H1 (cell line): ENCODE measurements at regions not wholly inside any gene's neighbourhood (a gene's known extent, or its start where the extent isn't known, plus 50 kb on each side); places are given as distances from the start of the nearest gene placed in this dataset.

ENCODE experiments used
- CTCF ChIA-PET: fragments of 300-600 bp; sonication (Branson Sonifier 250); formaldehyde crosslinking; loops from one replicate; lab custom pipeline; 2021; ENCODE audit not compliant: partially characterized antibody; lab: Charles Lee
- POLR2A ChIA-PET: fragments of 300-600 bp; sonication (Branson Sonifier 250); formaldehyde crosslinking; loops from one replicate; lab custom pipeline; 2021; ENCODE audit warnings: inconsistent platforms; ENCODE audit not compliant: partially characterized antibody; lab: Charles Lee
- DNase-seq, 2 experiments: peaks; one replicate each; pipeline versions ENCODE4 v3.0.0 to v3.0.0-alpha.2; 2010 to 2022; ENCODE audit warnings: low spot score in 2 of 2, low read depth in 1 of 2, mixed read lengths in 1 of 2
- FAIRE-seq: peaks from 2 replicates; lab custom pipeline; 2011; peaks lifted over from hg19 to GRCh38; lab: Jason Lieb, UNC
- H2AFZ ChIP-seq: 2 replicates; pipeline ENCODE4 v1.8.1; 2012; ENCODE audit warnings: low read length, inconsistent platforms
- H2AK5ac ChIP-seq: 2 replicates; pipeline ENCODE4 v1.6.1; 2013; ENCODE audit warnings: low read depth, low read length
- H2BK120ac ChIP-seq: replicated peaks from 2 replicates; pipeline ENCODE3; 2013; ENCODE audit warnings: low read depth, low read length, inconsistent platforms
- H2BK12ac ChIP-seq: 2 replicates; pipeline ENCODE4 v1.6.1; 2013; ENCODE audit warnings: low read depth, low read length
- H2BK15ac ChIP-seq: 2 replicates; pipeline ENCODE4 v1.6.1; 2013; ENCODE audit warnings: low read length
- H2BK20ac ChIP-seq: 2 replicates; pipeline ENCODE4 v1.6.1; 2013; ENCODE audit warnings: low read length
- H2BK5ac ChIP-seq: 2 replicates; pipeline ENCODE4 v1.6.1; 2013; ENCODE audit warnings: low read depth, low read length
- H3K14ac ChIP-seq: 2 replicates; pipeline ENCODE4 v1.6.1; 2013; ENCODE audit warnings: inconsistent platforms; ENCODE audit not compliant: insufficient read length
- H3K18ac ChIP-seq: 2 replicates; pipeline ENCODE4 v1.6.1; 2013; ENCODE audit warnings: low read length; ENCODE audit errors: extremely low read depth
- H3K23ac ChIP-seq: 2 replicates; pipeline ENCODE4 v1.6.1; 2013; ENCODE audit warnings: inconsistent platforms; ENCODE audit not compliant: insufficient read length
- H3K23me2 ChIP-seq: 2 replicates; pipeline ENCODE4 v1.6.1; 2013; ENCODE audit warnings: low read depth, low read length
- H3K27ac ChIP-seq: 2 replicates; pipeline ENCODE4 v1.6.1; 2011; ENCODE audit warnings: low read depth, low read length, inconsistent platforms
- H3K27me3 ChIP-seq, 4 experiments: replicated peaks in 1 of 4; 1 replicate in 1 of 4; 2 replicates in 3 of 4; pipeline versions ENCODE4 v1.6.1 to v1.8.1; 2011 to 2013; ENCODE audit warnings: low read length in 3 of 4, mild to moderate bottlenecking in 3 of 4, inconsistent platforms in 2 of 4, mixed read lengths in 2 of 4, moderate library complexity in 1 of 4; ENCODE audit not compliant: control insufficient read depth in 3 of 4, insufficient read depth in 3 of 4; ENCODE audit errors: extremely low read depth in 1 of 4
- H3K36me3 ChIP-seq, 4 experiments: 2 replicates each; pipeline versions ENCODE4 v1.6.1 to v1.8.1; 2011 to 2013; ENCODE audit warnings: mild to moderate bottlenecking in 4 of 4, low read length in 3 of 4, moderate library complexity in 2 of 4, control low read depth in 1 of 4, inconsistent platforms in 1 of 4; ENCODE audit not compliant: insufficient read depth in 4 of 4, control insufficient read depth in 2 of 4
- H3K4ac ChIP-seq: replicated peaks from 2 replicates; pipeline ENCODE3; 2013; ENCODE audit warnings: low read length, low read depth, mixed read lengths, inconsistent platforms; ENCODE audit not compliant: insufficient read length
- H3K4me1 ChIP-seq, 4 experiments: replicated peaks in 1 of 4; 1 replicate in 1 of 4; 2 replicates in 3 of 4; pipeline versions ENCODE4 v1.6.1 to v1.8.1; 2011 to 2013; ENCODE audit warnings: low read length in 3 of 4, inconsistent platforms in 2 of 4, mixed read lengths in 1 of 4; ENCODE audit not compliant: insufficient read depth in 4 of 4, control insufficient read depth in 3 of 4
- H3K4me2 ChIP-seq, 2 experiments: 2 replicates each; pipeline versions ENCODE4 v1.6.1 to v1.8.1; 2011 to 2013; ENCODE audit warnings: low read depth in 2 of 2, low read length in 2 of 2, control low read depth in 1 of 2, inconsistent platforms in 1 of 2, mild to moderate bottlenecking in 1 of 2; ENCODE audit not compliant: insufficient read depth in 1 of 2
- H3K4me3 ChIP-seq, 4 experiments: fragments of 200-600, 300-600 bp in 1 of 4; sonication (generic), shearing (Covaris generic), sonication (Bioruptor Twin) in 1 of 4; 2 replicates each; pipeline versions ENCODE4 v1.5.1 to v1.8.1; 2011 to 2016; ENCODE audit warnings: low read length in 4 of 4, low read depth in 3 of 4, control low read depth in 2 of 4, inconsistent platforms in 2 of 4, mild to moderate bottlenecking in 2 of 4, mixed read lengths in 1 of 4, moderate library complexity in 1 of 4; ENCODE audit not compliant: insufficient read depth in 2 of 4; ENCODE audit errors: extremely low read depth in 1 of 4
- H3K56ac ChIP-seq: replicated peaks from 2 replicates; pipeline ENCODE3; 2013; ENCODE audit warnings: low read depth, mild to moderate bottlenecking, mixed read lengths, low read length, inconsistent platforms; ENCODE audit not compliant: insufficient read length
- H3K79me1 ChIP-seq: 2 replicates; pipeline ENCODE4 v1.6.1; 2013; ENCODE audit warnings: low read depth, low read length, control low read depth
- H3K79me2 ChIP-seq, 2 experiments: 2 replicates each; pipeline versions ENCODE4 v1.6.1 to v1.8.1; 2012 to 2013; ENCODE audit warnings: low read length in 2 of 2, mild to moderate bottlenecking in 2 of 2, inconsistent platforms in 1 of 2; ENCODE audit not compliant: insufficient read depth in 2 of 2, control insufficient read depth in 1 of 2
- H3K9ac ChIP-seq, 4 experiments: replicated peaks in 1 of 4; 1 replicate in 1 of 4; 2 replicates in 3 of 4; pipeline versions ENCODE4 v1.6.1 to v1.8.1; 2011 to 2013; ENCODE audit warnings: low read depth in 3 of 4, low read length in 3 of 4, control low read depth in 2 of 4, mild to moderate bottlenecking in 2 of 4, moderate library complexity in 2 of 4, inconsistent platforms in 1 of 4; ENCODE audit errors: extremely low read depth in 1 of 4
- H3K9me3 ChIP-seq, 2 experiments: 2 replicates each; pipeline versions ENCODE4 v1.6.1 to v1.8.1; 2012 to 2013; ENCODE audit warnings: mild to moderate bottlenecking in 2 of 2, moderate library complexity in 2 of 2, control low read depth in 1 of 2, inconsistent platforms in 1 of 2, low read depth in 1 of 2, low read length in 1 of 2, mixed read lengths in 1 of 2; ENCODE audit not compliant: insufficient read depth in 2 of 2
- H4K20me1 ChIP-seq, 2 experiments: replicated peaks in 1 of 2; 2 replicates each; pipeline versions ENCODE3 to v1.8.1; 2011 to 2013; ENCODE audit warnings: inconsistent platforms in 2 of 2, low read length in 2 of 2, mild to moderate bottlenecking in 1 of 2; ENCODE audit not compliant: insufficient read depth in 2 of 2, control insufficient read depth in 1 of 2
- H4K5ac ChIP-seq: 2 replicates; pipeline ENCODE4 v1.6.1; 2013; ENCODE audit warnings: low read length, low read depth, mixed read lengths, inconsistent platforms; ENCODE audit not compliant: insufficient read length
- H4K8ac ChIP-seq: 2 replicates; pipeline ENCODE4 v1.8.0; 2013; ENCODE audit warnings: mild to moderate bottlenecking, moderate library complexity, low read length, inconsistent platforms; ENCODE audit not compliant: insufficient read depth; ENCODE audit errors: extremely low read depth
- H4K91ac ChIP-seq: replicated peaks from 2 replicates; pipeline ENCODE3; 2013; ENCODE audit warnings: low read length, mixed read lengths, inconsistent platforms; ENCODE audit not compliant: insufficient read length
- ATF3 ChIP-seq: IDR thresholded peaks from 2 replicates; pipeline ENCODE4 v1.6.1; 2011; ENCODE audit warnings: low read depth, mild to moderate bottlenecking, low read length; ENCODE audit not compliant: insufficient read depth
- BRCA1 ChIP-seq: IDR thresholded peaks from 2 replicates; pipeline ENCODE4 v1.6.1; 2012; ENCODE audit warnings: low read depth, low read length, improper control_type of control experiment
- CREB1 ChIP-seq: IDR thresholded peaks from 2 replicates; pipeline ENCODE4 v1.6.1; 2012; ENCODE audit warnings: inconsistent platforms
- CTCF ChIP-seq, 3 experiments: IDR thresholded peaks; 1 replicate in 2 of 3; 2 replicates in 1 of 3; pipeline versions ENCODE4 v1.5.1 to v1.6.1; 2011; ENCODE audit warnings: low read length in 3 of 3, mild to moderate bottlenecking in 3 of 3, inconsistent platforms in 2 of 3, low read depth in 1 of 3, moderate library complexity in 1 of 3; ENCODE audit not compliant: insufficient read depth in 1 of 3; ENCODE audit errors: control extremely low read depth in 1 of 3
- EZH2 ChIP-seq: fragments of 200-600 bp; sonication (generic); IDR thresholded peaks from 2 replicates; pipeline ENCODE4 v1.7.1; 2012; ENCODE audit warnings: low read depth, mild to moderate bottlenecking, moderate library complexity, low read length, inconsistent platforms; ENCODE audit not compliant: severe bottlenecking
- GTF2F1 ChIP-seq: IDR thresholded peaks from 2 replicates; pipeline ENCODE4 v1.6.1; 2012; ENCODE audit warnings: low read depth, low read length, improper control_type of control experiment, borderline replicate concordance
- JUND ChIP-seq: IDR thresholded peaks from 2 replicates; pipeline ENCODE4 v1.6.1; 2011; ENCODE audit warnings: mild to moderate bottlenecking, improper control_type of control experiment, low read length
- POLR2A ChIP-seq, 2 experiments: IDR thresholded peaks; 1 replicate in 1 of 2; 2 replicates in 1 of 2; pipeline ENCODE4 v1.6.1; 2011; ENCODE audit warnings: low read depth in 2 of 2, low read length in 2 of 2, mild to moderate bottlenecking in 2 of 2; ENCODE audit errors: control extremely low read depth in 1 of 2
- POU5F1 ChIP-seq: IDR thresholded peaks from 2 replicates; pipeline ENCODE4 v1.6.1; 2011; ENCODE audit warnings: low read depth, mild to moderate bottlenecking, low read length, moderate library complexity
- RBBP5 ChIP-seq: IDR thresholded peaks from 2 replicates; pipeline ENCODE4 v1.7.1; 2012; ENCODE audit warnings: low read depth, mild to moderate bottlenecking, inconsistent platforms, low read length, moderate library complexity, borderline replicate concordance
- SP1 ChIP-seq: IDR thresholded peaks from 2 replicates; pipeline ENCODE4 v1.6.1; 2011; ENCODE audit warnings: low read depth, low read length
- SP2 ChIP-seq: IDR thresholded peaks from 2 replicates; pipeline ENCODE4 v1.6.1; 2012; ENCODE audit warnings: mild to moderate bottlenecking, low read length, inconsistent platforms
- SRF ChIP-seq: IDR thresholded peaks from 2 replicates; pipeline ENCODE4 v1.6.1; 2011; ENCODE audit warnings: mild to moderate bottlenecking, low read depth, low read length, moderate library complexity
- SUZ12 ChIP-seq: fragments of 200-600 bp; sonication (generic); IDR thresholded peaks from 2 replicates; pipeline ENCODE4 v1.6.1; 2012; ENCODE audit warnings: mild to moderate bottlenecking, inconsistent platforms, low read length, moderate library complexity, mixed read lengths

GRCh38 chr5:24162343-24162742 lies 482.4 kb downstream of the CDH10 start:
- ChIA-PET POLR2A (no interaction called here), CTCF (interaction anchor here (0.6 to 0.8 kb wide), 2 partner anchors 55 to 492 kb away, joined by 3 read pairs; no protein-coding TSS in a partner anchor)
- Histone ChIP-seq H3K79me1 (no peaks in the 10 kb centered on the region), H2BK120ac (no peak overlapping the region), H4K91ac (no peak overlapping the region), H3K18ac (no peak overlapping the region), H2AFZ (no peak overlapping the region), H3K27me3 (no peaks in the 10 kb centered on the region), H2BK20ac (no peak overlapping the region), H3K4me3 (no peak overlapping the region), H3K4me1 (no peaks in the 10 kb centered on the region), H2BK5ac (no peak overlapping the region), H4K5ac (no peak overlapping the region), H2AK5ac (no peak overlapping the region), H3K4me2 (no peak overlapping the region), H3K14ac (no peak overlapping the region), H2BK12ac (no peak overlapping the region), H3K79me2 (no peaks in the 10 kb centered on the region), H2BK15ac (no peak overlapping the region), H3K9me3 (no peaks in the 10 kb centered on the region), H4K8ac (no peak overlapping the region), H3K4ac (no peak overlapping the region), H3K27ac (no peak overlapping the region), H3K56ac (no peak overlapping the region), H3K23me2 (no peaks in the 10 kb centered on the region), H4K20me1 (no peaks in the 10 kb centered on the region), H3K9ac (no peak overlapping the region), H3K23ac (no peak overlapping the region), H3K36me3 (no peaks in the 10 kb centered on the region)
- DNase-seq (no peak), FAIRE-seq (no peak)
- TF ChIP-seq POU5F1 = no peak
- no peak for TF ChIP-seq BRCA1
- no peak for TF ChIP-seq CTCF (IDR thresholded peaks at IDR 0.05; ENCODE audit: control extremely low read depth in 1 of 3, insufficient read depth in 1 of 3, low read depth in 1 of 3, low read length in 3 of 3)
- TF ChIP-seq SUZ12 = no peak
- no peak for TF ChIP-seq POLR2A (IDR thresholded peaks at IDR 0.05; ENCODE audit: control extremely low read depth in 1 of 2, low read depth in 2 of 2, low read length in 2 of 2)
- no peak for TF ChIP-seq ATF3
- no peak for TF ChIP-seq JUND
- no peak for TF ChIP-seq GTF2F1
- no peak for TF ChIP-seq RBBP5
- TF ChIP-seq CREB1 = no peak
- no peak for TF ChIP-seq SP2
- no peak for TF ChIP-seq SRF
- TF ChIP-seq SP1 = no peak
- TF ChIP-seq EZH2 = no peak
